Endodermal cell (in vitro differentiated cells): ENCODE measurements at regions not wholly inside any gene's neighbourhood (a gene's known extent, or its start where the extent isn't known, plus 50 kb on each side); places are given as distances from the start of the nearest gene placed in this dataset.

ENCODE experiments used
- DNase-seq: peaks from one replicate; pipeline ENCODE4 v3.0.0-alpha.2; 2017
- H3K27ac ChIP-seq: 2 replicates; pipeline ENCODE4 v1.5.1; 2013; ENCODE audit warnings: mild to moderate bottlenecking, low read depth, low read length, moderate library complexity
- H3K27me3 ChIP-seq: 2 replicates; pipeline ENCODE4 v1.6.1; 2013; ENCODE audit warnings: mild to moderate bottlenecking, low read length, moderate library complexity; ENCODE audit not compliant: insufficient read depth, control insufficient read depth, poor library complexity, severe bottlenecking
- H3K36me3 ChIP-seq: 2 replicates; pipeline ENCODE4 v1.7.0; 2013; ENCODE audit warnings: mild to moderate bottlenecking, low read length, moderate library complexity; ENCODE audit not compliant: control insufficient read depth, insufficient read depth
- H3K4me1 ChIP-seq: one replicate; pipeline ENCODE4 v1.7.0; 2013; ENCODE audit warnings: low read length; ENCODE audit not compliant: control insufficient read depth, insufficient read depth
- H3K4me3 ChIP-seq: 2 replicates; pipeline ENCODE4 v1.5.1; 2013; ENCODE audit warnings: mild to moderate bottlenecking, low read length, moderate library complexity
- H3K9ac ChIP-seq: 2 replicates; pipeline ENCODE4 v1.6.1; 2013; ENCODE audit warnings: mild to moderate bottlenecking, low read length, moderate library complexity; ENCODE audit not compliant: poor library complexity, severe bottlenecking; ENCODE audit errors: extremely low read depth
- H3K9me3 ChIP-seq: 2 replicates; pipeline ENCODE4 v1.6.1; 2013; ENCODE audit warnings: mild to moderate bottlenecking, low read length, moderate library complexity; ENCODE audit not compliant: control insufficient read depth
- H3K27ac Mint-ChIP-seq: 2 replicates; pipeline ENCODE4 v1.8.0; 2020; ENCODE audit warnings: mixed read lengths
- H3K27me3 Mint-ChIP-seq: 2 replicates; pipeline ENCODE4 v1.8.0; 2021; ENCODE audit warnings: mild to moderate bottlenecking, mixed read lengths; ENCODE audit not compliant: insufficient read depth
- H3K36me3 Mint-ChIP-seq: 2 replicates; pipeline ENCODE4 v1.8.0; 2020; ENCODE audit warnings: low read depth, mixed read lengths
- H3K4me1 Mint-ChIP-seq: 2 replicates; pipeline ENCODE4 v1.8.0; 2020; ENCODE audit warnings: mixed read lengths
- H3K4me3 Mint-ChIP-seq: 2 replicates; pipeline ENCODE4 v1.8.0; 2020; ENCODE audit warnings: mild to moderate bottlenecking, moderate library complexity, mixed read lengths
- H3K9me3 Mint-ChIP-seq: 2 replicates; pipeline ENCODE4 v1.8.0; 2020; ENCODE audit warnings: mild to moderate bottlenecking, mixed read lengths
- WGBS, 2 experiments: methylation state at CpG; one replicate each; pipeline versions ENCODE4 v1.1.5 to v1.1.7; 2013; ENCODE audit warnings: missing lambda C conversion rate in 2 of 2, mixed read lengths in 1 of 2; ENCODE audit not compliant: insufficient coverage in 1 of 2, insufficient read length in 1 of 2; 5-methylcytosine and 5-hydroxymethylcytosine counted together
- TF ChIP-seq, protein P1 (sequence below): fragments of 200-600 bp; sonication (generic); conservative IDR thresholded peaks from 2 replicates; pipeline ENCODE4 v1.5.0; 2021; ENCODE audit warnings: antibody characterized with exemption, mild to moderate bottlenecking

DNA sequence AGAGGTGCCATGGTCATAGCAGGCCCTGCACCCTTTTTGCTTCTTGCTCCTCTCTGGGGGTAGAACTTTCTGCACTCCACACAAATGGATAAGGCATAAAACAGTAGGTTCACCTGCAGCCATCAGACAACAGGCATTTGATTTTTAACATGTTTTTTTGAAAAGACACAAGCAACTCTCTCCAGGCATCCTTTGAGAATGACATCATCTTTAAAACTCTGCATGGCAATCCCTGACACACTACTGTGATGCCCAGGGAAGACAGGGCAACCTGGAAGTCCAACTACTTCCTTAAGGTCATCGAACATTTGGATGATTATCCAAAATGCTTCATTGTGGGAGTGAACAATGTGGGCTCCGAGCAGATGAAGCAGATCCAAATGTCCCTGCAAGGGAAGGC lies 82.8 kb downstream of the SKA1 start:
- TF ChIP-seq, protein P1, sequence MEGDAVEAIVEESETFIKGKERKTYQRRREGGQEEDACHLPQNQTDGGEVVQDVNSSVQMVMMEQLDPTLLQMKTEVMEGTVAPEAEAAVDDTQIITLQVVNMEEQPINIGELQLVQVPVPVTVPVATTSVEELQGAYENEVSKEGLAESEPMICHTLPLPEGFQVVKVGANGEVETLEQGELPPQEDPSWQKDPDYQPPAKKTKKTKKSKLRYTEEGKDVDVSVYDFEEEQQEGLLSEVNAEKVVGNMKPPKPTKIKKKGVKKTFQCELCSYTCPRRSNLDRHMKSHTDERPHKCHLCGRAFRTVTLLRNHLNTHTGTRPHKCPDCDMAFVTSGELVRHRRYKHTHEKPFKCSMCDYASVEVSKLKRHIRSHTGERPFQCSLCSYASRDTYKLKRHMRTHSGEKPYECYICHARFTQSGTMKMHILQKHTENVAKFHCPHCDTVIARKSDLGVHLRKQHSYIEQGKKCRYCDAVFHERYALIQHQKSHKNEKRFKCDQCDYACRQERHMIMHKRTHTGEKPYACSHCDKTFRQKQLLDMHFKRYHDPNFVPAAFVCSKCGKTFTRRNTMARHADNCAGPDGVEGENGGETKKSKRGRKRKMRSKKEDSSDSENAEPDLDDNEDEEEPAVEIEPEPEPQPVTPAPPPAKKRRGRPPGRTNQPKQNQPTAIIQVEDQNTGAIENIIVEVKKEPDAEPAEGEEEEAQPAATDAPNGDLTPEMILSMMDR = no peak

DNA sequence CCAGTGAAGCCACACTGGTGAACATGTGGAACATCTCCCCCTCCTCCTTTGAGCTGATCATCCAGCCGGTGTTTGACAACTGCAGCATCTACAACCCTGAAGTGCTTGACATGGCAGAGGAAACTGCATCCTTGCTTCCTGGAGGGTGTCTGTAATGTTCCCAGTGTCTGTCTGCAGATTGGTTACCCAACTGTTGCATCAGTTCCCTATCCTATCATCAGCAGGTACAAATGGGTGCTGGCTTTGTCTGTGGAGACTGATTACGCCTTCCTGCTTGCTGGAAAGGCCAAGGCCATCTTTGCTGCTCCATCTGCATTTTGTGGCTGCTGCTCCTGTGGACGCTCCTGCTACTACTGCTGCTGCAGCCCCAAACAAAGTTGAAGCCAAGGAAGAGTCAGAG lies 83.5 kb downstream of the SKA1 start:
- H3K9me3 Mint-ChIP-seq = no peaks in the 10 kb centered on the region
- H3K27ac Mint-ChIP-seq = no peak overlapping the region
- no peaks in the 10 kb centered on the region for H3K27me3 ChIP-seq
- TF ChIP-seq, protein P1 = no peak
- peaks cover 13% of the 10 kb centered on the region for H3K4me1 Mint-ChIP-seq
- H3K27me3 Mint-ChIP-seq = no peaks in the 10 kb centered on the region
- DNase-seq = no peak
- no peaks in the 10 kb centered on the region for H3K36me3 ChIP-seq
- H3K4me1 ChIP-seq = no peaks in the 10 kb centered on the region
- H3K4me3 Mint-ChIP-seq = no peak overlapping the region
- H3K9me3 ChIP-seq = no peaks in the 10 kb centered on the region
- 86 to 95% methylated on average over 1 to 3 of the region's 3 CpGs for WGBS, 2 experiments
- H3K4me3 ChIP-seq = no peak overlapping the region
- H3K27ac ChIP-seq = no peak overlapping the region
- H3K36me3 Mint-ChIP-seq = no peaks in the 10 kb centered on the region
- no peak overlapping the region for H3K9ac ChIP-seq

More for the DNA sequence above, 82.8 kb downstream of the SKA1 start:
- 88 to 94% methylated on average over 2 of the region's 2 CpGs for WGBS, 2 experiments
- H3K27ac ChIP-seq = no peak overlapping the region
- no peak for DNase-seq
- H3K9ac ChIP-seq = no peak overlapping the region
- Mint-ChIP-seq H3K27ac (no peak overlapping the region), H3K9me3 (no peaks in the 10 kb centered on the region), H3K4me1 (peaks cover 13% of the 10 kb centered on the region), H3K4me3 (no peak overlapping the region), H3K27me3 (no peaks in the 10 kb centered on the region), H3K36me3 (no peaks in the 10 kb centered on the region)
- H3K4me1 ChIP-seq = no peaks in the 10 kb centered on the region
- H3K4me3 ChIP-seq = no peak overlapping the region
- no peaks in the 10 kb centered on the region for H3K36me3 ChIP-seq
- no peaks in the 10 kb centered on the region for H3K27me3 ChIP-seq
- no peaks in the 10 kb centered on the region for H3K9me3 ChIP-seq

DNA sequence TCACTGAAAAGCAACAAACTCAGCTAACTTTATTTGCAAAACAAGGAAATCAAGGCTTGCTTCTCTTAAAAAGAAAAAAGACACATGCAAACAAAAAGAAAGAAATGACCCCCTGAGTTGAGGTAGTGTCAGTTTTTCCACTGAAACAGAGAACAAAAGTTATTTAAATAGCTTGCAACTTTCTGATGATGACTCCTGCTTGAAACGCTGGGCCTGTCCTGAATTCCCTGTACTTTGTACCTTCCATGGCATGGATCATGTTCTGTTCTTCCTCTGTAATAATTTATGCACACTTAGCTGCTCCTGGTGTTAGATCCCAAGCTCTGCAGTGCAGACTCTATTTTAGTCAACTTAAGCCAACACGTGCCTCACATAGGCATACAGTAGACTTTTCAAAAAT lies 84.0 kb downstream of the SKA1 start:
- H3K27me3 Mint-ChIP-seq = no peaks in the 10 kb centered on the region
- no peak overlapping the region for H3K9ac ChIP-seq
- no peak overlapping the region for H3K4me3 ChIP-seq
- H3K27ac ChIP-seq = no peak overlapping the region
- no peaks in the 10 kb centered on the region for H3K27me3 ChIP-seq
- TF ChIP-seq, protein P1 = no peak
- H3K36me3 ChIP-seq = no peaks in the 10 kb centered on the region
- no peak overlapping the region for H3K4me3 Mint-ChIP-seq
- WGBS, 2 experiments = 70 to 73% methylated on average over 2 of the region's 2 CpGs
- no peaks in the 10 kb centered on the region for H3K36me3 Mint-ChIP-seq
- H3K9me3 ChIP-seq = no peaks in the 10 kb centered on the region
- H3K27ac Mint-ChIP-seq = no peak overlapping the region
- no peaks in the 10 kb centered on the region for H3K4me1 ChIP-seq
- no peak for DNase-seq
- no peaks in the 10 kb centered on the region for H3K9me3 Mint-ChIP-seq
- H3K4me1 Mint-ChIP-seq = peaks cover 13% of the 10 kb centered on the region
